GM12892 (cell line): ENCODE measurements at regions not wholly inside any gene's neighbourhood (a gene's known extent, or its start where the extent isn't known, plus 50 kb on each side); places are given as distances from the start of the nearest gene placed in this dataset.

ENCODE experiments used
- POLR2A ChIP-seq: IDR thresholded peaks from 2 replicates; pipeline ENCODE4 v1.6.1; 2011; ENCODE audit warnings: low read depth, low read length, control low read depth
- TAF1 ChIP-seq: IDR thresholded peaks from 2 replicates; pipeline ENCODE4 v1.6.1; 2011; ENCODE audit warnings: low read depth, mild to moderate bottlenecking, control low read depth, low read length, borderline replicate concordance

DNA sequence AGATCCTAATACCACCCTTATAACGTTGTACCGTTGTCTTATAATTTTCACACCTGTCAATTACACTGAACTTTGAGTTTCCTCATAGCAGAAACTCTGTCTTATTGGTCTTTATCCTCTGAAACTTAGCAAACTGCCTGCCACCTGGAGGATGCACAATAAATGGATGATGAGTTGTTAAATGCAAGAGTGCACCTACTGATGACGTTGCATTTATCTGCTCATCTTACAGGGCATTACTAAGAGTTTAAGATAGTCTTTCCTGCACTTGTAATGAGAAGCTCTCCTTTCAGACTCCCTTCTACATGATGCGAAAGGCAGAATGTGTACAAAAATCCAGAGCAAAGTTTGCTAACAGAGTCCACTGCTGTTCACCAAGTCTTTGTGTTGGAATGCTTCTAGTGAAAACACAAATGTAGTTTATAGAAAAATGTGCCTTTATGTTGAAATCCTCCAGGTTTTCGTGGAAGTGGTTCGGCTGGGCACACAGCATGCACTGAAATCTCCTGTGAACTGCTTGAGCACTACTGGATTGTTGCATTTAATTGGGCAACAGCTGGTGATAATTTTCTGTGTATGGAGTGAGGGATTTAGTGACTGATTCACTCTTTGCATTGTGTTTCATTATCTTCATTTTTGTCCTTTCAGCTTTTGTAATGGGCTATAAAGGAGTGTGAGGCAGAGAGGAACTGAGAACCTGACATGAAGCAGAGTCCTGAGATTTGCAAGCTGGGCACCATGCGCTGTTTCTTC lies 665.8 kb upstream of the ID2 start:
- no peak for TF ChIP-seq POLR2A
- TF ChIP-seq TAF1, result no peak
